ENCODE measurements at regions not wholly inside any gene's neighbourhood (a gene's known extent, or its start where the extent isn't known, plus 50 kb on each side); places are given as distances from the start of the nearest gene placed in this dataset.

GRCh38 chr19:28862238-28862637, 350.7 kb downstream of the UQCRFS1 start:
- ChIA-PET CTCF (no interaction called here), POLR2A (no interaction called here)
- no peaks in the 10 kb centered on the region for H3K4me1 ChIP-seq (ENCODE audit: control insufficient read depth in 1 of 2, extremely low read depth in 1 of 2, insufficient read depth in 2 of 2, low read length in 2 of 2)
- DNase-seq (no peak), ATAC-seq (replicated peaks in 1 of 4) (no peak)
- no peaks in the 10 kb centered on the region for H3K36me3 Mint-ChIP-seq
- no peaks in the 10 kb centered on the region for H3K9me3 ChIP-seq
- WGBS (ENCODE audit: insufficient coverage): 13% methylated on average over 1 of the region's 3 CpGs
- H3K27ac Mint-ChIP-seq: no peak overlapping the region
- H3K27me3 Mint-ChIP-seq: no peaks in the 10 kb centered on the region
- no peak overlapping the region for H3K4me3 Mint-ChIP-seq
- no peaks in the 10 kb centered on the region for H3K4me1 Mint-ChIP-seq
- peaks cover 0 to 16% of the 10 kb centered on the region in 2 experiments for H3K27me3 ChIP-seq (replicated peaks in 1 of 2; ENCODE audit: control insufficient read depth in 2 of 2, extremely low read depth in 1 of 2, insufficient read depth in 2 of 2, low read length in 1 of 2)
- H3K4me3 ChIP-seq (ENCODE audit: control insufficient read depth in 1 of 2, extremely low read depth in 1 of 2, low read length in 1 of 2): no peak overlapping the region
- no peaks in the 10 kb centered on the region for H3K9me3 Mint-ChIP-seq
- H3K27ac ChIP-seq (ENCODE audit: low read length): no peak overlapping the region
- H3K36me3 ChIP-seq (ENCODE audit: control insufficient read depth in 2 of 2, extremely low read depth in 1 of 2, insufficient read depth in 1 of 2, low read length in 1 of 2): no peaks in the 10 kb centered on the region

GRCh38 chr19:28859811-28860210, 353.1 kb downstream of the UQCRFS1 start:
- Histone ChIP-seq H3K36me3 (ENCODE audit: control insufficient read depth in 2 of 2, extremely low read depth in 1 of 2, insufficient read depth in 1 of 2, low read length in 1 of 2) (no peaks in the 10 kb centered on the region), H3K27me3 (replicated peaks in 1 of 2; ENCODE audit: control insufficient read depth in 2 of 2, extremely low read depth in 1 of 2, insufficient read depth in 2 of 2, low read length in 1 of 2) (peaks cover 0 to 16% of the 10 kb centered on the region in 2 experiments), H3K9me3 (no peaks in the 10 kb centered on the region), H3K27ac (ENCODE audit: low read length) (no peak overlapping the region), H3K4me1 (ENCODE audit: control insufficient read depth in 1 of 2, extremely low read depth in 1 of 2, insufficient read depth in 2 of 2, low read length in 2 of 2) (no peaks in the 10 kb centered on the region), H3K4me3 (ENCODE audit: control insufficient read depth in 1 of 2, extremely low read depth in 1 of 2, low read length in 1 of 2) (no peak overlapping the region)
- H3K9me3 Mint-ChIP-seq: peaks cover 0 to 2% (median 0%) of the 10 kb centered on the region in 3 donors
- no peak for DNase-seq
- ChIA-PET CTCF (no interaction called here), POLR2A (no interaction called here)
- WGBS (ENCODE audit: insufficient coverage): 32% methylated on average over 3 of the region's 6 CpGs
- H3K27me3 Mint-ChIP-seq: peaks cover 0 to 3% of the 10 kb centered on the region in 2 donors
- no peak for ATAC-seq (replicated peaks in 1 of 4)
- no peaks in the 10 kb centered on the region for H3K36me3 Mint-ChIP-seq
- no peaks in the 10 kb centered on the region for H3K4me1 Mint-ChIP-seq
- no peak overlapping the region for H3K27ac Mint-ChIP-seq
- H3K4me3 Mint-ChIP-seq: no peak overlapping the region

DNA sequence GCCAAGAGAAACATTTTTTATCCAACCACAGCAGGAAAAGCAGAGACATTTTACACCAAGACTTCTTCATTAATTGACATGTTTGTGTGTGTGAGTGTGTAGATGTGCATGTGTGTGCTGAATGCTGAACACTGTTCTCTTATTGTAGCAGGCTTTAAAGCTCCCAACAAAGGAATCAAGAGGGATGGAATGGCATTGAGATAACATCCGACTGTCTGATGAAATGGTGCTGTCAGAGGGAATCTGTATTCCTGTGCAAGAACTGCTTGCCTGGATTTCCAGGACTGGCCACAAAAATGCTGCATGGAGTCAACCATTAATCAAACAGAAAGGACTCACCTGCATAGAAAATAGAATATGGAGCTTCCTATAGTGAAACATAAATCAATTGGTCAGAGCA, 354.0 kb downstream of the UQCRFS1 start:
- Mint-ChIP-seq H3K27me3 (peaks cover under 1 to 3% of the 10 kb centered on the region in 2 donors), H3K9me3 (peaks cover 1 to 8% (median 3%) of the 10 kb centered on the region in 3 donors), H3K4me1 (no peaks in the 10 kb centered on the region), H3K36me3 (no peaks in the 10 kb centered on the region), H3K4me3 (no peak overlapping the region), H3K27ac (no peak overlapping the region)
- Histone ChIP-seq H3K27me3 (replicated peaks in 1 of 2; ENCODE audit: control insufficient read depth in 2 of 2, extremely low read depth in 1 of 2, insufficient read depth in 2 of 2, low read length in 1 of 2) (peaks cover 0 to 16% of the 10 kb centered on the region in 2 experiments), H3K9me3 (no peaks in the 10 kb centered on the region), H3K27ac (ENCODE audit: low read length) (no peak overlapping the region), H3K4me1 (ENCODE audit: control insufficient read depth in 1 of 2, extremely low read depth in 1 of 2, insufficient read depth in 2 of 2, low read length in 2 of 2) (no peaks in the 10 kb centered on the region), H3K4me3 (ENCODE audit: control insufficient read depth in 1 of 2, extremely low read depth in 1 of 2, low read length in 1 of 2) (no peak overlapping the region), H3K36me3 (ENCODE audit: control insufficient read depth in 2 of 2, extremely low read depth in 1 of 2, insufficient read depth in 1 of 2, low read length in 1 of 2) (no peaks in the 10 kb centered on the region)
- 80% methylated on average over 1 of the region's 1 CpG for WGBS (ENCODE audit: insufficient coverage)
- ChIA-PET POLR2A (no interaction called here), CTCF (no interaction called here)
- DNase-seq (no peak), ATAC-seq (replicated peaks in 1 of 4) (no peak)

DNA sequence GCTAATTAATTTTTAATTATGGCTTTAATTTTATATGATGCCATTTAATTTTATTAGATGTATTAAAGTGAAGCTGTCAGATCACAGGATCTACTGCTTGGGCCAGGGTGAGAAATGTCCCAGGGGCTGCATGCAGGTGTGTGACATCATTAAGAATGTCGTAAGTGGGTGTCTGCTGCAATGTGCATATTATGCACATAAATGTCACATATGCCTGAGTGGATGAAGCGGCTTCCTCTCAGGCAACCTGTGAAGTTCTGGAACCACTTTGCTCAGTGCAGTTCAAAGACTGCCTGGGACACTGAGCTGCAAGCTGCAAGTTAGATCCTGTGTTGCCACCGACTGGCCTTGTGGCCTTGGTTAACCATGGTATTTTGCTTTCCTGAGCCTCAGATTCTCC, 355.0 kb downstream of the UQCRFS1 start:
- CTCF ChIA-PET: no interaction called here
- H3K4me3 Mint-ChIP-seq: no peak overlapping the region
- no peaks in the 10 kb centered on the region for H3K4me1 ChIP-seq (ENCODE audit: control insufficient read depth in 1 of 2, extremely low read depth in 1 of 2, insufficient read depth in 2 of 2, low read length in 2 of 2)
- H3K36me3 Mint-ChIP-seq: no peaks in the 10 kb centered on the region
- H3K27ac ChIP-seq (ENCODE audit: low read length): no peak overlapping the region
- H3K4me3 ChIP-seq (ENCODE audit: control insufficient read depth in 1 of 2, extremely low read depth in 1 of 2, low read length in 1 of 2): no peak overlapping the region
- peaks cover 0 to 11% of the 10 kb centered on the region in 2 experiments for H3K27me3 ChIP-seq (replicated peaks in 1 of 2; ENCODE audit: control insufficient read depth in 2 of 2, extremely low read depth in 1 of 2, insufficient read depth in 2 of 2, low read length in 1 of 2)
- POLR2A ChIA-PET: no interaction called here
- H3K36me3 ChIP-seq (ENCODE audit: control insufficient read depth in 2 of 2, extremely low read depth in 1 of 2, insufficient read depth in 1 of 2, low read length in 1 of 2): no peaks in the 10 kb centered on the region
- peaks cover 3 to 4% of the 10 kb centered on the region in 2 donors for H3K27me3 Mint-ChIP-seq
- 85% methylated on average over 2 of the region's 3 CpGs for WGBS (ENCODE audit: insufficient coverage)
- DNase-seq (no peak), ATAC-seq (replicated peaks in 1 of 4) (no peak)
- no peaks in the 10 kb centered on the region for H3K4me1 Mint-ChIP-seq
- no peaks in the 10 kb centered on the region for H3K9me3 ChIP-seq
- H3K27ac Mint-ChIP-seq: no peak overlapping the region
- H3K9me3 Mint-ChIP-seq: peaks cover 3 to 11% (median 5%) of the 10 kb centered on the region in 3 donors

DNA sequence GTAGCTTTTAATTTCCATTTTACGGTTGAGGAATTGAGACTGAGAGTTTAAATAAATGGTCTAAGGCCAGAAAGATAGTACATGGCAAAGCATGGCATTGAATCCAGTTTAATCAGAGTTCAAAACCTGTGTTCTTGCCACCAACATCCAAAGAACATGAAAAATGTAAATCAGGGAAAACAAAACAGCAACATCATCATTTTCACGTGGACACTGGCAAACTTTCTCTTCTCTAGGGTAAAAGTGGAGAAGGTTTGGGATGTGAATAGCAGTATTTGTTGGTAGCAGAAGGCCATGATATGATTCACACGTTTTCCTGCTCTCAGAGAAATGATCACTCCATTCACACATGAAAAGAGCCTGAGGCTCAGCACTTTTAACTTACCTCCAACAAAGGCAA, 357.7 kb downstream of the UQCRFS1 start:
- no peak overlapping the region for H3K27ac Mint-ChIP-seq
- POLR2A ChIA-PET: no interaction called here
- Histone ChIP-seq H3K9me3 (no peaks in the 10 kb centered on the region), H3K36me3 (ENCODE audit: control insufficient read depth in 2 of 2, extremely low read depth in 1 of 2, insufficient read depth in 1 of 2, low read length in 1 of 2) (no peaks in the 10 kb centered on the region), H3K4me1 (ENCODE audit: control insufficient read depth in 1 of 2, extremely low read depth in 1 of 2, insufficient read depth in 2 of 2, low read length in 2 of 2) (no peaks in the 10 kb centered on the region), H3K27me3 (replicated peaks in 1 of 2; ENCODE audit: control insufficient read depth in 2 of 2, extremely low read depth in 1 of 2, insufficient read depth in 2 of 2, low read length in 1 of 2) (no peaks in the 10 kb centered on the region), H3K4me3 (ENCODE audit: control insufficient read depth in 1 of 2, extremely low read depth in 1 of 2, low read length in 1 of 2) (no peak overlapping the region), H3K27ac (ENCODE audit: low read length) (no peak overlapping the region)
- DNase-seq (no peak), ATAC-seq (replicated peaks in 1 of 4) (no peak)
- CTCF ChIA-PET: no interaction called here
- no CpG with 5 or more reads among the region's 3 CpGs for WGBS (ENCODE audit: insufficient coverage)
- H3K27me3 Mint-ChIP-seq: peaks cover 3 to 4% of the 10 kb centered on the region in 2 donors
- H3K4me1 Mint-ChIP-seq: no peaks in the 10 kb centered on the region
- peaks cover 3 to 11% (median 9%) of the 10 kb centered on the region in 3 donors for H3K9me3 Mint-ChIP-seq
- H3K36me3 Mint-ChIP-seq: no peaks in the 10 kb centered on the region
- H3K4me3 Mint-ChIP-seq: no peak overlapping the region

DNA sequence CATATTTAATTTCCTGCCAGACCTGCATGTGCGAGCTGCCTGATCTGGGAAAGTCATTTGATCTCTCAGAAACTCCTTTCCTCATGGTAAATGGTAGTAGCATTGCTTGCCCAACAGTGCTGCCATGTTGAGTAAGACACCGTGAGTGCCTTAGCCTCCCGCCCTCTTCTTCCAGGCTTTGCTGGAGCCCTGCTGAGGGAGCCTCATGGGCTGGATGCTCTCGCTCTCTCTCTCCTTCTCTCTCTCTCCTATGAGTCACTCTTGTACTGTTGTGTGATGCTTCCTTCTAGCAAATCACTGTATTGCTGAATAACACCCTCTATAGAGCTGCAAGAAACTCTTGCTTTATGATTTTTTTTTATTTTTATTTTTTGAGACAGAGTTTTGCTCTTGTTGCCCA, 365.5 kb downstream of the UQCRFS1 start:
- H3K36me3 Mint-ChIP-seq: no peaks in the 10 kb centered on the region
- H3K4me1 Mint-ChIP-seq: no peaks in the 10 kb centered on the region
- H3K9me3 Mint-ChIP-seq: peaks cover 0 to 6% (median 6%) of the 10 kb centered on the region in 3 donors
- 70% methylated on average over 2 of the region's 4 CpGs for WGBS (ENCODE audit: insufficient coverage)
- ChIA-PET CTCF (no interaction called here), POLR2A (no interaction called here)
- H3K27me3 Mint-ChIP-seq: peaks cover 0 to 2% of the 10 kb centered on the region in 2 donors
- H3K36me3 ChIP-seq (ENCODE audit: control insufficient read depth in 2 of 2, extremely low read depth in 1 of 2, insufficient read depth in 1 of 2, low read length in 1 of 2): no peaks in the 10 kb centered on the region
- DNase-seq (no peak), ATAC-seq (replicated peaks in 1 of 4) (no peak)
- H3K4me3 ChIP-seq (ENCODE audit: control insufficient read depth in 1 of 2, extremely low read depth in 1 of 2, low read length in 1 of 2): no peak overlapping the region
- no peaks in the 10 kb centered on the region for H3K4me1 ChIP-seq (ENCODE audit: control insufficient read depth in 1 of 2, extremely low read depth in 1 of 2, insufficient read depth in 2 of 2, low read length in 2 of 2)
- H3K27ac Mint-ChIP-seq: no peak overlapping the region
- no peaks in the 10 kb centered on the region for H3K9me3 ChIP-seq
- H3K27me3 ChIP-seq (replicated peaks in 1 of 2; ENCODE audit: control insufficient read depth in 2 of 2, extremely low read depth in 1 of 2, insufficient read depth in 2 of 2, low read length in 1 of 2): peaks cover 0 to 2% of the 10 kb centered on the region in 2 experiments
- H3K27ac ChIP-seq (ENCODE audit: low read length): no peak overlapping the region
- no peak overlapping the region for H3K4me3 Mint-ChIP-seq

DNA sequence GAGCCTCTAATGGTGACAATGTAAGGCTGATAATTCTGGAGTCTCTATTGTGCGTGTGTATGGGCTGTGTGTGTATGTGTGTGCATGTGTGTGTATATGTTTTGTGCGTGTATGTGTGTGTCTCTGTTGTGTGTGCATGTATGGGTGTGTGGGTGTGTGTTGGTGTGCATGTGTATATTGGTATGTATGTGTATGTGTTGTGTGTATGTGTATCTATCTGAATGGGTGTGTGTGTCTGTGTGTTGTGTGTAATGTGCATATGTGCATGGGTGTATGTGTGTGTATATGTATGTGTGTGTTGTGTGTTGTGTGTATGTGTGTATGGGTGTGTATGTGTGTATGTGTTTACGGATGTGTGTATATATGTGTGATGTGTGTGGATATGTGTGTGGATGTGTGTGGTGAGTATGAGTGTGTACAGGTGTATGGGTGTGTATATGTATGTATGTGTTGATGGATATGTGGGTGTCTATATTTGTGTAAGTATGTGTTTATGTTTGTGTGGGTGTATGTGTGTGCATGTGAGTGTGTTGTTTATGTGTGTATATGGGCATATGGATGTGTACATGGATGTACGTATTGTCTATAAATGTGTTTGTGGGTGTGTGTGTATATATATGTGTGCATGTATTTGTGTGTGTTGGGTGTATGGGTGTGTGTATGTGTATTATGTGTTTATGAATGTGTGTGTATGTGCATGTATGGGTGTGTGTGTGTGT, 366.7 kb downstream of the UQCRFS1 start:
- Mint-ChIP-seq H3K36me3 (no peaks in the 10 kb centered on the region), H3K9me3 (peaks cover 0 to 6% (median 6%) of the 10 kb centered on the region in 3 donors), H3K4me3 (no peak overlapping the region), H3K27me3 (peaks cover 0 to 2% of the 10 kb centered on the region in 2 donors), H3K27ac (no peak overlapping the region), H3K4me1 (no peaks in the 10 kb centered on the region)
- POLR2A ChIA-PET: no interaction called here
- 86% methylated on average over 4 of the region's 4 CpGs for WGBS (ENCODE audit: insufficient coverage)
- no peak overlapping the region for H3K27ac ChIP-seq (ENCODE audit: low read length)
- no peaks in the 10 kb centered on the region for H3K36me3 ChIP-seq (ENCODE audit: control insufficient read depth in 2 of 2, extremely low read depth in 1 of 2, insufficient read depth in 1 of 2, low read length in 1 of 2)
- no peaks in the 10 kb centered on the region for H3K4me1 ChIP-seq (ENCODE audit: control insufficient read depth in 1 of 2, extremely low read depth in 1 of 2, insufficient read depth in 2 of 2, low read length in 2 of 2)
- no peaks in the 10 kb centered on the region for H3K9me3 ChIP-seq
- DNase-seq (no peak), ATAC-seq (replicated peaks in 1 of 4) (no peak)
- CTCF ChIA-PET: no interaction called here
- peaks cover 0 to 2% of the 10 kb centered on the region in 2 experiments for H3K27me3 ChIP-seq (replicated peaks in 1 of 2; ENCODE audit: control insufficient read depth in 2 of 2, extremely low read depth in 1 of 2, insufficient read depth in 2 of 2, low read length in 1 of 2)
- H3K4me3 ChIP-seq (ENCODE audit: control insufficient read depth in 1 of 2, extremely low read depth in 1 of 2, low read length in 1 of 2): no peak overlapping the region
